GM12878 (cell line): ENCODE measurements at regions not wholly inside any gene's neighbourhood (a gene's known extent, or its start where the extent isn't known, plus 50 kb on each side); places are given as distances from the start of the nearest gene placed in this dataset.
A peak's percentile ranks its signal among the peaks of the same experiment; 100 is the strongest.

Source experiments
- ATAC-seq: fragments of 200-7000 bp; cut with Tn5 transposase; 3 replicates; pipeline ENCODE4 v1.9.1; 2020; ENCODE audit warnings: mild to moderate bottlenecking, moderate library complexity
- BruUV-seq: library from RNA; stranded (reverse); fragments of 400-500 nt; replicated peaks from 2 replicates; lab custom pipeline; 2021; lab: Mats Ljungman, UMichigan
- CTCF ChIA-PET: fragments of 300-600 bp; sonication (Branson Sonifier 250); formaldehyde crosslinking; extraction: SDS; loops from one replicate; lab custom pipeline; 2021; ENCODE audit warnings: inconsistent platforms; lab: Yijun Ruan, JAX
- POLR2A ChIA-PET: fragments of 350-600 bp; formaldehyde crosslinking; extraction: SDS; loops from one replicate; lab custom pipeline; 2021; ENCODE audit warnings: inconsistent platforms; lab: Charles Lee
- RAD21 ChIA-PET: fragments of 300-600 bp; sonication (Branson Sonifier 250); formaldehyde crosslinking; loops from one replicate; lab custom pipeline; 2023; ENCODE audit warnings: antibody characterized with exemption; ENCODE audit not compliant: unreplicated experiment; lab: Charles Lee
- SMC1A ChIA-PET: fragments of 300-600 bp; sonication (Branson Sonifier 250); formaldehyde crosslinking; loops from one replicate; lab custom pipeline; 2023; ENCODE audit not compliant: unreplicated experiment, uncharacterized antibody; lab: Charles Lee
- DNase-seq: peaks from one replicate; pipeline ENCODE4 v3.0.0-alpha.2; 2011; ENCODE audit warnings: low read depth, low spot score
- FAIRE-seq: peaks from 3 replicates; lab custom pipeline; 2011; peaks lifted over from hg19 to GRCh38; lab: Jason Lieb, UNC
- H2AFZ ChIP-seq: 2 replicates; pipeline ENCODE4 v1.6.0; 2011; ENCODE audit warnings: low read depth, low read length, control low read depth; ENCODE audit not compliant: control insufficient read depth
- H3K27ac ChIP-seq: 2 replicates; pipeline ENCODE4 v1.5.1; 2011; ENCODE audit warnings: control low read depth; ENCODE audit not compliant: control insufficient read depth, insufficient read depth
- H3K27me3 ChIP-seq, 2 experiments: replicated peaks in 1 of 2; 2 replicates each; pipeline versions ENCODE4 v1.6.0 to v1.6.1; 2011; ENCODE audit warnings: low read length in 1 of 2; ENCODE audit not compliant: control insufficient read depth in 2 of 2, insufficient read depth in 2 of 2
- H3K36me3 ChIP-seq, 2 experiments: 2 replicates each; pipeline ENCODE4 v1.5.1; 2011; ENCODE audit warnings: low read length in 1 of 2; ENCODE audit not compliant: control insufficient read depth in 2 of 2, insufficient read depth in 2 of 2
- H3K4me1 ChIP-seq: 2 replicates; pipeline ENCODE4 v1.6.1; 2011; ENCODE audit warnings: mild to moderate bottlenecking, low read length, moderate library complexity, mixed read lengths; ENCODE audit not compliant: control insufficient read depth, insufficient read depth
- H3K4me2 ChIP-seq: 2 replicates; pipeline ENCODE4 v1.6.0; 2011; ENCODE audit warnings: control low read depth; ENCODE audit not compliant: control insufficient read depth, insufficient read depth
- H3K4me3 ChIP-seq: fragments of 200-600 bp; sonication (generic); 2 replicates; pipeline ENCODE4 v1.5.1; 2016
- H3K79me2 ChIP-seq: 2 replicates; pipeline ENCODE4 v1.6.0; 2011; ENCODE audit warnings: low read length; ENCODE audit not compliant: control insufficient read depth, insufficient read depth
- H3K9ac ChIP-seq: 2 replicates; pipeline ENCODE4 v1.8.0; 2011; ENCODE audit warnings: low read length, control low read depth, mixed read lengths; ENCODE audit not compliant: control insufficient read depth, insufficient read depth
- H3K9me3 ChIP-seq: replicated peaks from 3 replicates; pipeline ENCODE4 v1.5.1; 2011; ENCODE audit warnings: mild to moderate bottlenecking, low read length; ENCODE audit not compliant: control insufficient read depth, insufficient read depth
- H4K20me1 ChIP-seq: 2 replicates; pipeline ENCODE4 v1.6.0; 2011; ENCODE audit not compliant: control insufficient read depth, insufficient read depth
- CUX1 ChIP-seq: IDR thresholded peaks from 2 replicates; pipeline ENCODE4 v1.6.1; 2012; ENCODE audit warnings: improper control_type of control experiment, low read depth, low read length; ENCODE audit not compliant: insufficient replicate concordance
- KLF5 ChIP-seq: fragments of 450-650 bp; IDR thresholded peaks from 2 replicates; pipeline ENCODE4 v1.6.1; 2014; ENCODE audit warnings: mild to moderate bottlenecking; ENCODE audit not compliant: partially characterized antibody
- RUNX3 ChIP-seq: IDR thresholded peaks from 2 replicates; pipeline ENCODE4 v1.6.1; 2012; ENCODE audit warnings: low read length, inconsistent platforms
- SKIL ChIP-seq: fragments of 450-650 bp; IDR thresholded peaks from 2 replicates; pipeline ENCODE4 v1.6.1; 2017; ENCODE audit warnings: mild to moderate bottlenecking, low read depth, inconsistent platforms; ENCODE audit not compliant: poor library complexity, severe bottlenecking
- USF2 ChIP-seq: IDR thresholded peaks from 2 replicates; pipeline ENCODE4 v1.6.1; 2011; ENCODE audit warnings: low read depth, low read length, improper control_type of control experiment, borderline replicate concordance
- ZBED1 ChIP-seq: IDR thresholded peaks from 2 replicates; pipeline ENCODE4 v1.6.1; 2016; ENCODE audit warnings: borderline replicate concordance
- WGBS: methylation state at CpG from one replicate; pipeline ENCODE4 v1.1.6; 2016; ENCODE audit warnings: low lambda C conversion rate; ENCODE audit not compliant: insufficient replicate concordance, insufficient coverage; ENCODE audit errors: missing lambda C conversion rate; 5-methylcytosine and 5-hydroxymethylcytosine counted together
- in situ Hi-C: fragments of 300-500 bp; cut with MboI; formaldehyde crosslinking; loops from 9 replicates; pipeline ENCODE4 v1.14.3; 2018; ENCODE audit warnings: mixed read lengths
- intact Hi-C: fragments of 100-400 bp; cut with micrococcal nuclease; formaldehyde crosslinking; loops from one replicate; pipeline ENCODE4 v1.14.2; 2022; ENCODE audit not compliant: unreplicated experiment

GRCh38 chr13:22903925-22904324 lies 276.9 kb upstream of the SGCG start:
- ChIA-PET POLR2A (interaction anchor here (0.7 kb wide), 1 partner anchor 10 kb away, joined by 3 read pairs; no protein-coding TSS in a partner anchor), SMC1A (interaction anchor here (0.9 to 1.9 kb wide), 3 partner anchors 10 to 15 kb away, joined by 3 to 9 read pairs (median 3); no protein-coding TSS in a partner anchor)
- Histone ChIP-seq H3K4me2 (no peak overlapping the region), H3K27ac (no peak overlapping the region), H4K20me1 (no peaks in the 10 kb centered on the region), H3K27me3 (no peaks in the 10 kb centered on the region), H2AFZ (no peak overlapping the region), H3K9me3 (no peaks in the 10 kb centered on the region; the same call in 2 of the 3 replicates), H3K79me2 (no peaks in the 10 kb centered on the region), H3K4me1 (no peaks in the 10 kb centered on the region), H3K4me3 (no peak overlapping the region)
- intact Hi-C loops (no loop called here), in situ Hi-C loops (no loop called here)
- BruUV-seq: no TSS peak
- DNase-seq: no peak
- peak; percentile 92 for ATAC-seq
- no peak for FAIRE-seq
- no peak for TF ChIP-seq USF2
- no peak for TF ChIP-seq KLF5
- peak; percentile 72; the same call in 1 of the 2 replicates for TF ChIP-seq RUNX3
- TF ChIP-seq, all 136 proteins: peak for 1
- RAD21 ChIA-PET: interaction anchor here (1.5 kb wide), 1 partner anchor 21 kb away, joined by 3 read pairs; no protein-coding TSS in a partner anchor
- H3K9ac ChIP-seq: no peak overlapping the region
- CTCF ChIA-PET: no interaction called here
- H3K36me3 ChIP-seq: no peaks in the 10 kb centered on the region; a peak in 1 of 4 replicates

- H3K4me2 ChIP-seq: peak overlapping the region; percentile 22; the same call in 1 of the 2 replicates
- H3K4me1 ChIP-seq: no peaks in the 10 kb centered on the region
- H3K79me2 ChIP-seq: no peaks in the 10 kb centered on the region
- ATAC-seq (peak; percentile 89), FAIRE-seq (no peak), DNase-seq (no peak)
- in situ Hi-C loops: no loop called here
- no peaks in the 10 kb centered on the region for H3K27me3 ChIP-seq
- H3K27ac ChIP-seq: no peak overlapping the region
- H3K9me3 ChIP-seq: no peaks in the 10 kb centered on the region
- ChIA-PET SMC1A (no interaction called here), POLR2A (no interaction called here), CTCF (interaction anchor here (0.6 to 1.1 kb wide), 2 partner anchors 9 to 113 kb away, joined by 3 read pairs; no protein-coding TSS in a partner anchor), RAD21 (no interaction called here)
- BruUV-seq: no TSS peak
- no peaks in the 10 kb centered on the region for H3K36me3 ChIP-seq
- WGBS: 1% methylated on average over 28 of the region's 58 CpGs
- no peak overlapping the region for H3K9ac ChIP-seq
- no peaks in the 10 kb centered on the region for H4K20me1 ChIP-seq
- intact Hi-C loops: no loop called here
- peak overlapping the region; percentile 27 for H3K4me3 ChIP-seq
- H2AFZ ChIP-seq: peak overlapping the region; percentile 51
- TF ChIP-seq ZBED1 (no peak), CUX1 (no peak), SKIL (no peak)
Measured at GRCh38 chr13:22915442-22916082, 265.2 kb upstream of the SGCG start.
